Prostate gland (tissue), 2 donors: ENCODE measurements at regions not wholly inside any gene's neighbourhood (a gene's known extent, or its start where the extent isn't known, plus 50 kb on each side); places are given as distances from the start of the nearest gene placed in this dataset.

Experiments used
- DNase-seq: peaks from one replicate; pipeline ENCODE4 v3.0.0-alpha.2; 2019; ENCODE audit warnings: low spot score
- H3K27ac ChIP-seq, 2 donors: fragments of 200-600 bp; sonication (generic); 2 replicates each; pipeline ENCODE4 v1.5.1; 2017 to 2019
- H3K27me3 ChIP-seq: fragments of 200-600 bp; sonication (generic); replicated peaks from 2 replicates; pipeline ENCODE4 v1.5.1; 2019; ENCODE audit not compliant: insufficient read depth
- H3K36me3 ChIP-seq, 2 donors: fragments of 200-600 bp; sonication (generic); 1 replicate in 1 of 2; 2 replicates in 1 of 2; pipeline versions ENCODE4 v1.5.1 to v1.8.1; 2017 to 2019
- H3K4me1 ChIP-seq: fragments of 200-600 bp; sonication (generic); replicated peaks from 2 replicates; pipeline ENCODE4 v1.5.1; 2019
- H3K4me3 ChIP-seq, 2 donors: fragments of 200-600 bp; sonication (generic); 2 replicates each; pipeline ENCODE4 v1.5.1; 2017 to 2019
- H3K9me3 ChIP-seq: fragments of 200-600 bp; sonication (generic); 2 replicates; pipeline ENCODE4 v1.5.1; 2017
- CTCF ChIP-seq, 4 experiments: fragments of 200-600 bp in 2 of 4; fragments of 450-650 bp in 2 of 4; sonication (generic) in 2 of 4; IDR thresholded peaks; 1 replicate in 3 of 4; 2 replicates in 1 of 4; pipeline ENCODE4 v1.5.1; 2016 to 2019; ENCODE audit warnings: antibody characterized with exemption in 4 of 4, mild to moderate bottlenecking in 2 of 4, moderate library complexity in 2 of 4
- POLR2A ChIP-seq: fragments of 450-650 bp; IDR thresholded peaks from one replicate; pipeline ENCODE4 v1.6.1; 2016; ENCODE audit warnings: antibody characterized with exemption, mild to moderate bottlenecking
- POLR2AphosphoS5 ChIP-seq: sonication (generic); formaldehyde crosslinking; IDR thresholded peaks from one replicate; pipeline ENCODE4 v1.6.1; 2017; ENCODE audit warnings: antibody characterized with exemption
- WGBS: methylation state at CpG from one replicate; pipeline ENCODE4 v1.1.5; 2018; 5-methylcytosine and 5-hydroxymethylcytosine counted together
- intact Hi-C: fragments of 100-400 bp; cut with DNase I; formaldehyde crosslinking; loops from one replicate; pipeline ENCODE4 v1.14.2; 2022

GRCh38 chr3:163812006-163812405, 1266.3 kb downstream of the SI start:
- Histone ChIP-seq H3K4me3 (no peak overlapping the region), H3K9me3 (no peaks in the 10 kb centered on the region), H3K27ac (no peak overlapping the region), H3K36me3 (no peaks in the 10 kb centered on the region), H3K27me3 (no peaks in the 10 kb centered on the region), H3K4me1 (no peaks in the 10 kb centered on the region)
- intact Hi-C loops = no loop called here
- TF ChIP-seq CTCF (IDR thresholded peaks at IDR 0.05) (no peak), POLR2AphosphoS5 (no peak), POLR2A (no peak)
- DNase-seq = no peak
- WGBS = 90% methylated on average over 3 of the region's 3 CpGs

- H3K36me3 ChIP-seq = no peaks in the 10 kb centered on the region
- 70% methylated on average over 4 of the region's 4 CpGs for WGBS
- no peaks in the 10 kb centered on the region for H3K4me1 ChIP-seq
- no peak for DNase-seq
- TF ChIP-seq POLR2A (no peak), CTCF (IDR thresholded peaks at IDR 0.05) (no peak), POLR2AphosphoS5 (no peak)
- no peaks in the 10 kb centered on the region for H3K27me3 ChIP-seq
- no peak overlapping the region for H3K27ac ChIP-seq
- H3K4me3 ChIP-seq = no peak overlapping the region
- H3K9me3 ChIP-seq = no peaks in the 10 kb centered on the region
- intact Hi-C loops = no loop called here
Measured at GRCh38 chr3:163809540-163809993, 1268.7 kb downstream of the SI start.

GRCh38 chr3:163786416-163786815, 1291.9 kb downstream of the SI start:
- TF ChIP-seq POLR2AphosphoS5 (no peak), CTCF (IDR thresholded peaks at IDR 0.05) (no peak), POLR2A (no peak)
- Histone ChIP-seq H3K4me3 (no peak overlapping the region), H3K27ac (no peak overlapping the region), H3K9me3 (no peaks in the 10 kb centered on the region), H3K4me1 (no peaks in the 10 kb centered on the region), H3K36me3 (no peaks in the 10 kb centered on the region), H3K27me3 (no peaks in the 10 kb centered on the region)
- 53% methylated on average over 2 of the region's 2 CpGs for WGBS
- intact Hi-C loops = no loop called here
- DNase-seq = no peak

- DNase-seq = no peak
- no peak for TF ChIP-seq POLR2A
- TF ChIP-seq CTCF (IDR thresholded peaks at IDR 0.05) = no peak
- TF ChIP-seq POLR2AphosphoS5 = no peak
- no peak overlapping the region for H3K27ac ChIP-seq
- H3K4me3 ChIP-seq = no peak overlapping the region
- H3K4me1 ChIP-seq = no peaks in the 10 kb centered on the region
- intact Hi-C loops = no loop called here
- no peaks in the 10 kb centered on the region for H3K27me3 ChIP-seq
- H3K36me3 ChIP-seq = no peaks in the 10 kb centered on the region
- H3K9me3 ChIP-seq = no peaks in the 10 kb centered on the region
Measured at GRCh38 chr3:163785693-163786092, 1292.6 kb downstream of the SI start.

DNA sequence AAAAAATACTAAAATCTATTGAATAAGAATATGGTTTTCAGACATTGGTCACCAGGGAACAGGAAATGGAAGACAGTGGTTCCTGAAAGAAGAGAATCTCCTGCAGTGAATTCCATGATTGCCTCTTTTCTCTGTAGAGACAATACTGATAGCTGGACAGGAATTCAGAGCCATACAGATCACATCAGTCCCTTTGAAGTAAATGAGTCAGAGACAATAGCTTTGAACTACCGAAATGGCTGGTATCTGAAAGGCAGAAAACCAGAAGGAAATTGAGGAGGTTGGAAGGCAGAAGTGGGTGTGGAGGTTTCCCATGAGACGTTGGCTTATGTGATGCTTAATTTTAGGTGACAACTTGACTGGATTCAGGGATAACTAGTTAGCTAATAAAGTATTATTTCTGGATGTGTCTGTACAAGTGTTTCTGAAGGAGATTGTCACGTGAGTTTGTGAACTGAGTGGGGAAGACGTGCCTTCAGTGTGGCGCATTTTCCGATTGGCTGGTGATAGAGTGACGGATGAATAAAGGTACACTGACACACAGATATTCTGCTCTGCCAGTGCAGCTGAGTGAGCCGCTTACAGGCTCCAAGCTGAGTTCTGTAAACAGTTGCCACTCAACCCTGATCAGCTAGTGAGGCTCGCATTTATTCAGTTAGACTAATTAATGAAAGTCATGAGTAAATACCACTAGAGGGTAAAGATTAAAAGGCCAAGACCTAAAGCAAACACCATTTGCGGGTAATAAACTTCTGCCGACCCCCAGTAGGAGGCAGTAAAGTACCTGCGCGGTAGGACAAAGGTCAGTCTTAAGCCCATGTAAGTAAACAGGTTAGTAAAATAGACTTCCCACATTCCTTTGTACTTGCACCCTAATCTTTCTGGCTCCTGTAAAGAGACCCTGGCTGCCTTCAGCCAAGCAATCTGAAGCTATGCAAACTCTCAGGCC, 1298.6 kb downstream of the SI start:
- intact Hi-C loops = no loop called here
- H3K4me1 ChIP-seq = no peaks in the 10 kb centered on the region
- H3K36me3 ChIP-seq = no peaks in the 10 kb centered on the region
- TF ChIP-seq POLR2AphosphoS5 = no peak
- no peak for TF ChIP-seq POLR2A
- no peak for TF ChIP-seq CTCF (IDR thresholded peaks at IDR 0.05)
- WGBS = 52% methylated on average over 13 of the region's 13 CpGs
- DNase-seq = no peak
- no peak overlapping the region for H3K27ac ChIP-seq
- H3K4me3 ChIP-seq = no peak overlapping the region
- no peaks in the 10 kb centered on the region for H3K27me3 ChIP-seq
- H3K9me3 ChIP-seq = no peaks in the 10 kb centered on the region
